ENCODE measurements at regions not wholly inside any gene's neighbourhood (a gene's known extent, or its start where the extent isn't known, plus 50 kb on each side); places are given as distances from the start of the nearest gene placed in this dataset.
A peak's percentile ranks its signal among the peaks of the same experiment; 100 is the strongest.
"Not testable (repeated sequence)": the region's sequence is repeated elsewhere in the genome, so short reads cannot be mapped to it uniquely, and the experiment has no call there.

GRCh38 chr6:56814308-56814707 lies 140.6 kb upstream of the BEND6 start:
- H3K4me1 ChIP-seq (ENCODE audit: insufficient read depth, low read length): peaks cover 30% of the 10 kb centered on the region
- no peak for DNase-seq (ENCODE audit: insufficient read length, low spot score, missing footprints)
- peak overlapping the region; percentile 37 for H3K4me2 ChIP-seq (ENCODE audit: insufficient read depth, low read length)
- H3K36me3 ChIP-seq (ENCODE audit: insufficient read depth, low read length): no peaks in the 10 kb centered on the region
- peaks cover 33% of the 10 kb centered on the region for H4K20me1 ChIP-seq (ENCODE audit: insufficient read depth, low read length)
- no peak overlapping the region for H3K4me3 ChIP-seq (ENCODE audit: insufficient read depth, low read length)
- no peak for TF ChIP-seq CTCF (IDR thresholded peaks at IDR 0.05; ENCODE audit: extremely low read depth, low read depth, low read length)
- peaks cover 93% of the 10 kb centered on the region for H3K79me2 ChIP-seq (ENCODE audit: insufficient read depth, low read length)
- H2AFZ ChIP-seq (ENCODE audit: low read length): no peak overlapping the region
- no peaks in the 10 kb centered on the region for H3K27me3 ChIP-seq (ENCODE audit: insufficient read depth, low read length)
- peak overlapping the region; percentile 5 for H3K27ac ChIP-seq (ENCODE audit: low read depth, low read length)
- H3K9me3 ChIP-seq (ENCODE audit: low read depth, low read length): no peaks in the 10 kb centered on the region

GRCh38 chr6:56812851-56813250 lies 142.1 kb upstream of the BEND6 start:
- H3K4me2 ChIP-seq (ENCODE audit: insufficient read depth, low read length); H3K27ac ChIP-seq (ENCODE audit: low read depth, low read length); H3K4me3 ChIP-seq (ENCODE audit: insufficient read depth, low read length); DNase-seq (ENCODE audit: insufficient read length, low spot score, missing footprints); H2AFZ ChIP-seq (ENCODE audit: low read length); H3K9me3 ChIP-seq (ENCODE audit: low read depth, low read length); H3K36me3 ChIP-seq (ENCODE audit: insufficient read depth, low read length); H3K27me3 ChIP-seq (ENCODE audit: insufficient read depth, low read length): not testable (repeated sequence)
- H3K4me1 ChIP-seq (ENCODE audit: insufficient read depth, low read length): peaks cover 45% of the 10 kb centered on the region
- H3K79me2 ChIP-seq (ENCODE audit: insufficient read depth, low read length): peaks cover 89% of the 10 kb centered on the region
- peaks cover 25% of the 10 kb centered on the region for H4K20me1 ChIP-seq (ENCODE audit: insufficient read depth, low read length)

- Histone ChIP-seq H2AFZ (ENCODE audit: low read length) (no peak overlapping the region), H3K9me3 (ENCODE audit: low read depth, low read length) (no peaks in the 10 kb centered on the region), H3K4me2 (ENCODE audit: insufficient read depth, low read length) (peak overlapping the region; percentile 56), H3K79me2 (ENCODE audit: insufficient read depth, low read length) (peaks cover 86% of the 10 kb centered on the region), H3K27me3 (ENCODE audit: insufficient read depth, low read length) (no peaks in the 10 kb centered on the region), H3K36me3 (ENCODE audit: insufficient read depth, low read length) (peaks cover 4% of the 10 kb centered on the region), H3K27ac (ENCODE audit: low read depth, low read length) (peak overlapping the region; percentile 88), H4K20me1 (ENCODE audit: insufficient read depth, low read length) (peaks cover 9% of the 10 kb centered on the region), H3K4me3 (ENCODE audit: insufficient read depth, low read length) (peak overlapping the region; percentile 4), H3K4me1 (ENCODE audit: insufficient read depth, low read length) (peaks cover 57% of the 10 kb centered on the region)
- DNase-seq (ENCODE audit: insufficient read length, low spot score, missing footprints): no peak
- TF ChIP-seq CTCF (IDR thresholded peaks at IDR 0.05; ENCODE audit: extremely low read depth, low read depth, low read length): no peak
These were observed 146.0 kb upstream of the BEND6 start for GRCh38 chr6:56808871-56809359.

- Histone ChIP-seq H3K4me2 (ENCODE audit: insufficient read depth, low read length) (peak overlapping the region; percentile 3), H3K36me3 (ENCODE audit: insufficient read depth, low read length) (peaks cover 4% of the 10 kb centered on the region), H3K27me3 (ENCODE audit: insufficient read depth, low read length) (no peaks in the 10 kb centered on the region), H3K4me3 (ENCODE audit: insufficient read depth, low read length) (no peak overlapping the region), H3K9me3 (ENCODE audit: low read depth, low read length) (no peaks in the 10 kb centered on the region), H3K27ac (ENCODE audit: low read depth, low read length) (peak overlapping the region; percentile 88), H3K79me2 (ENCODE audit: insufficient read depth, low read length) (peaks cover 89% of the 10 kb centered on the region), H4K20me1 (ENCODE audit: insufficient read depth, low read length) (peaks cover 9% of the 10 kb centered on the region), H2AFZ (ENCODE audit: low read length) (no peak overlapping the region), H3K4me1 (ENCODE audit: insufficient read depth, low read length) (peaks cover 65% of the 10 kb centered on the region)
- no peak for TF ChIP-seq CTCF (IDR thresholded peaks at IDR 0.05; ENCODE audit: extremely low read depth, low read depth, low read length)
- no peak for DNase-seq (ENCODE audit: insufficient read length, low spot score, missing footprints)
These were observed 146.9 kb upstream of the BEND6 start for GRCh38 chr6:56807989-56808337.

All from osteoblast (primary cell).